ENCODE measurements at regions not wholly inside any gene's neighbourhood (a gene's known extent, or its start where the extent isn't known, plus 50 kb on each side); places are given as distances from the start of the nearest gene placed in this dataset.
"Not testable (repeated sequence)": the region's sequence is repeated elsewhere in the genome, so short reads cannot be mapped to it uniquely, and the experiment has no call there.

- Histone ChIP-seq H3K4me3 (no peak overlapping the region), H3K4me1 (no peaks in the 10 kb centered on the region), H3K36me3 (no peaks in the 10 kb centered on the region), H3K27me3 (no peaks in the 10 kb centered on the region), H3K9me3 (peaks cover 0 to 5% of the 10 kb centered on the region in 2 donors), H3K27ac (no peak overlapping the region)
- DNase-seq (no peak), ATAC-seq (no peak)
- TF ChIP-seq CTCF (IDR thresholded peaks at IDR 0.05), result no peak
- intact Hi-C loops (cut with DNase I), result no loop called here
These were observed 157.3 kb upstream of the TFAP2D start for GRCh38 chr6:50555982-50556381.

GRCh38 chr6:50565004-50565403 is 148.3 kb upstream of the TFAP2D start:
- Histone ChIP-seq H3K27me3 (no peaks in the 10 kb centered on the region), H3K4me3 (no peak overlapping the region), H3K36me3 (no peaks in the 10 kb centered on the region), H3K4me1 (no peaks in the 10 kb centered on the region), H3K27ac (no peak overlapping the region), H3K9me3 (no peaks in the 10 kb centered on the region)
- intact Hi-C loops (cut with DNase I), result no loop called here
- no peak for DNase-seq
- no peak for ATAC-seq
- no peak for TF ChIP-seq CTCF (IDR thresholded peaks at IDR 0.05)

DNA sequence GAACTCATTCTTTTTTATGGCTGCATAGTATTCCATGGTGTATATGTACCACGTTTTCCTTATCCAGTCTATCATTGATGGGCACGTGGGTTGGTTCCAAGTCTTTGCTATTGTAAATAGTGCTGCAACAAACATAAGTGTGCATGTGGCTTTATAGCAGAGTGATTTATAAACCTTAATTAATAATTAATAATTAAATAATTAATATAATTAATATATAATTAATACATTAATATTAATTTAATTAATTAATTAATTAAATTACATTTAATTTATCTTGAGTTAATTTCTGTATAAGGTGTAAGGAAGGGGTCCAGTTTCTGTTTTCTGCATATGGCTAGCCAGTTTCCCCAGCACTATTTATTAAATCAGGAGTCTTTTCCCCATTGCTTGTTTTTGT is 142.1 kb upstream of the TFAP2D start:
- intact Hi-C loops (cut with DNase I); DNase-seq; H3K27ac ChIP-seq; H3K27me3 ChIP-seq; H3K36me3 ChIP-seq; H3K4me3 ChIP-seq; H3K4me1 ChIP-seq; H3K9me3 ChIP-seq; ATAC-seq: not testable (repeated sequence)

- no peak for TF ChIP-seq CTCF (IDR thresholded peaks at IDR 0.05)
- Histone ChIP-seq H3K9me3 (no peaks in the 10 kb centered on the region), H3K27me3 (no peaks in the 10 kb centered on the region), H3K4me1 (no peaks in the 10 kb centered on the region), H3K27ac (no peak overlapping the region), H3K4me3 (no peak overlapping the region), H3K36me3 (no peaks in the 10 kb centered on the region)
- ATAC-seq, result no peak
- DNase-seq, result peak in 3 of 4 donors; percentile 49 to 60 (median 55)
- intact Hi-C loops (cut with DNase I), result no loop called here
These were observed 127.6 kb upstream of the TFAP2D start for GRCh38 chr6:50585441-50586330.

DNA sequence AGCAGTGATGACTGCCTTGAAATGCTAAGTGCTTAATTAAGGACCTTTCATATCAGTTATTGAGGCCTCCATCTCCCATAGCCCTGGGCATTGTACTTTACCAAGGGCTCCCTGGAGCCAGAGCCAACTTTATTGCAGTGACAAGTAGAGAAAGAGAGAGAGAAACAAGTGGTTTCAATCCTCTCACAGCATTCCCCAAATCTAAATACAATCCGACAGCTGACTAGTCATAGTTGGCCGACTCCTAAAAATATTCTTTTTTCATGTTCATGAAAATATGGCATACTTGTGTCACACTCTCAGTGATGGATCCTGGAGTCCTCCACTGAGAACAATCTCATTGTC is 127.0 kb upstream of the TFAP2D start:
- DNase-seq, result peak in 2 of 4 donors; percentile 50 to 59
- ATAC-seq, result no peak
- Histone ChIP-seq H3K27me3 (no peaks in the 10 kb centered on the region), H3K4me3 (no peak overlapping the region), H3K36me3 (no peaks in the 10 kb centered on the region), H3K27ac (no peak overlapping the region), H3K9me3 (no peaks in the 10 kb centered on the region), H3K4me1 (no peaks in the 10 kb centered on the region)
- intact Hi-C loops (cut with DNase I), result no loop called here
- TF ChIP-seq CTCF (IDR thresholded peaks at IDR 0.05), result no peak
